ENCODE measurements at regions not wholly inside any gene's neighbourhood (a gene's known extent, or its start where the extent isn't known, plus 50 kb on each side); places are given as distances from the start of the nearest gene placed in this dataset.

DNA sequence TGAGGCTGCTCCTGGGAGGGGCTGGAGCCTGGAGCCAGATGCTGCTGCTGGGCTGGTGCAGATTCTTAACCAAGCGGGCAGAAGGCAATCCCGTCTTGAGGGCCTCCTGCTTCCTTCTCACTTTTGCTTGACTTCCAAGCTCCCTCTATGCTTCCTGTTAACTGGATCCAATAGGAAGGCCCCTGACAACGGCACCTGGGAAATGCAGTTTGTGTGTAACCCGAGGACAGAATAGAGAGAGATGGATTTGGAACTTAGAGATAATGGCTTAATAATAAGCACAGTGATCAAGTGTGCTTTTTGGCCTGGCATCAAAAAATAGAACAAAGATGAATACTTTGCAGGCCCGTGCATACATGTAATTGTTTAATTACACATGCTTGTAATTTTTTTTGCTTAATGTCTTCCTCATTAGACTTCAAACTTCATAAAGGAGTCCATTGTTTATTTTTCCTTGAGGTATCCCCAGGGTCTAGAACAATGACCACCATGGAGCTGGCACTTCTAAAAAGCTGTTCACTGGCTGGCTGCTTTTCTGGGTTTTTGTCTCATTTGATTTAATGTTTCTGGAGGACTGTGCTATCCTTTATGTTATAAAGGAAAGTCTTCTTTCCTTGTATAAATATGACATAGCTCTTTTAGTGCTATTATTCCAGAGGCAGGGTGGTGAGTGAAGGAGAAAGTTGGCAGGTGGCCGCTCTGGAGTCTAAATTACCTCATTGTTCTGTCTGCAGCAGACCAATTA is 63.3 kb upstream of the MITF start:
- no peak for TF ChIP-seq CTCF (IDR thresholded peaks at IDR 0.05 in 2 of 3, conservative IDR thresholded peaks at IDR 0.05 in 1 of 3; ENCODE audit: insufficient read depth in 2 of 3, low read depth in 1 of 3, low read length in 3 of 3)
- no peak for TF ChIP-seq EP300 (IDR thresholded peaks at IDR 0.05; ENCODE audit: low read length)
- no peak for TF ChIP-seq KLF6 (CRISPR knock-in tag; IDR thresholded peaks at IDR 0.05; ENCODE audit: borderline replicate concordance)
- TF ChIP-seq HDGF (IDR thresholded peaks at IDR 0.05) = no peak
- TF ChIP-seq TCF3 (CRISPR knock-in tag; IDR thresholded peaks at IDR 0.05) = no peak
- TF ChIP-seq, protein P1, sequence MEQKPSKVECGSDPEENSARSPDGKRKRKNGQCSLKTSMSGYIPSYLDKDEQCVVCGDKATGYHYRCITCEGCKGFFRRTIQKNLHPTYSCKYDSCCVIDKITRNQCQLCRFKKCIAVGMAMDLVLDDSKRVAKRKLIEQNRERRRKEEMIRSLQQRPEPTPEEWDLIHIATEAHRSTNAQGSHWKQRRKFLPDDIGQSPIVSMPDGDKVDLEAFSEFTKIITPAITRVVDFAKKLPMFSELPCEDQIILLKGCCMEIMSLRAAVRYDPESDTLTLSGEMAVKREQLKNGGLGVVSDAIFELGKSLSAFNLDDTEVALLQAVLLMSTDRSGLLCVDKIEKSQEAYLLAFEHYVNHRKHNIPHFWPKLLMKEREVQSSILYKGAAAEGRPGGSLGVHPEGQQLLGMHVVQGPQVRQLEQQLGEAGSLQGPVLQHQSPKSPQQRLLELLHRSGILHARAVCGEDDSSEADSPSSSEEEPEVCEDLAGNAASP (IDR thresholded peaks at IDR 0.05) = no peak
- no peak for TF ChIP-seq POLR2A (conservative IDR thresholded peaks at IDR 0.05)
- TF ChIP-seq KDM1A (IDR thresholded peaks at IDR 0.05) = no peak
- TF ChIP-seq ARID2 (IDR thresholded peaks at IDR 0.05) = no peak
